Inflammatory macrophage treated with lipopolysaccharide for 1 hour (primary cell): ENCODE measurements at regions not wholly inside any gene's neighbourhood (a gene's known extent, or its start where the extent isn't known, plus 50 kb on each side); places are given as distances from the start of the nearest gene placed in this dataset.
"Not testable (repeated sequence)": the region's sequence is repeated elsewhere in the genome, so short reads cannot be mapped to it uniquely, and the experiment has no call there.

Source experiments
- DNase-seq, 2 donors: peaks; one replicate each; pipeline ENCODE4 v3.0.0-alpha.2; 2020 to 2022

GRCh38 chr2:217361483-217361880, 501.6 kb upstream of the TNP1 start:
- DNase-seq: no peak

GRCh38 chr2:217360781-217361482, 501.1 kb upstream of the TNP1 start:
- DNase-seq: no peak

GRCh38 chr2:217360111-217360510, 500.2 kb upstream of the TNP1 start:
- no peak for DNase-seq

- DNase-seq: no peak
These were observed 498.2 kb upstream of the TNP1 start for GRCh38 chr2:217357886-217358620.

GRCh38 chr2:217356781-217357180, 496.9 kb upstream of the TNP1 start:
- no peak for DNase-seq

- no peak for DNase-seq
These were observed 496.3 kb upstream of the TNP1 start for GRCh38 chr2:217356142-217356541.

- DNase-seq: peak; percentile 8 to 22
These were observed 493.7 kb upstream of the TNP1 start for GRCh38 chr2:217353591-217353990.

GRCh38 chr2:217351378-217351777, 491.5 kb upstream of the TNP1 start:
- no peak for DNase-seq

- no peak for DNase-seq
These were observed 489.4 kb upstream of the TNP1 start for GRCh38 chr2:217349251-217349650.

GRCh38 chr2:217347630-217348029, 487.8 kb upstream of the TNP1 start:
- not testable (repeated sequence) for DNase-seq

- DNase-seq: not testable (repeated sequence)
These were observed 486.2 kb upstream of the TNP1 start for GRCh38 chr2:217346043-217346442.

GRCh38 chr2:217340899-217341298, 481.0 kb upstream of the TNP1 start:
- DNase-seq: no peak

- DNase-seq: no peak
These were observed 480.3 kb upstream of the TNP1 start for GRCh38 chr2:217340176-217340575.

- no peak for DNase-seq
These were observed 479.9 kb upstream of the TNP1 start for GRCh38 chr2:217339753-217340152.

GRCh38 chr2:217338306-217338916, 478.5 kb upstream of the TNP1 start:
- DNase-seq: no peak

- peak in 1 of 2 donors; percentile 2 for DNase-seq
These were observed 477.9 kb upstream of the TNP1 start for GRCh38 chr2:217337771-217338170.

- no peak for DNase-seq
These were observed 476.8 kb upstream of the TNP1 start for GRCh38 chr2:217336694-217337093.

GRCh38 chr2:217335341-217335966, 475.6 kb upstream of the TNP1 start:
- no peak for DNase-seq

GRCh38 chr2:217334561-217334960, 474.7 kb upstream of the TNP1 start:
- DNase-seq: no peak

- no peak for DNase-seq
These were observed 473.0 kb upstream of the TNP1 start for GRCh38 chr2:217332866-217333265.

- no peak for DNase-seq
These were observed 472.5 kb upstream of the TNP1 start for GRCh38 chr2:217332417-217332791.

- no peak for DNase-seq
These were observed 471.9 kb upstream of the TNP1 start for GRCh38 chr2:217331523-217332416.

GRCh38 chr2:217330647-217331046, 470.8 kb upstream of the TNP1 start:
- no peak for DNase-seq
